Testis (tissue), 2 donors: ENCODE measurements at regions not wholly inside any gene's neighbourhood (a gene's known extent, or its start where the extent isn't known, plus 50 kb on each side); places are given as distances from the start of the nearest gene placed in this dataset.

Experiments
- DNase-seq: peaks from one replicate; pipeline ENCODE4 v3.0.0-alpha.2; 2019
- H3K27ac ChIP-seq, 2 donors: fragments of 200-600 bp; sonication (generic); one replicate each; pipeline ENCODE4 v1.5.1; 2019
- H3K27me3 ChIP-seq: fragments of 200-600 bp; sonication (generic); one replicate; pipeline ENCODE4 v1.5.1; 2019
- H3K36me3 ChIP-seq: fragments of 200-600 bp; sonication (generic); one replicate; pipeline ENCODE4 v1.5.1; 2017; ENCODE audit warnings: low read depth; ENCODE audit errors: missing control alignments
- H3K4me1 ChIP-seq: fragments of 200-600 bp; sonication (generic); one replicate; pipeline ENCODE4 v1.5.1; 2019
- H3K4me3 ChIP-seq, 2 donors: fragments of 200-600 bp; sonication (generic); one replicate each; pipeline ENCODE4 v1.5.1; 2017 to 2019
- H3K9me3 ChIP-seq: fragments of 200-600 bp; sonication (generic); one replicate; pipeline ENCODE4 v1.5.1; 2017
- POLR2A ChIP-seq: fragments of 450-650 bp; IDR thresholded peaks from one replicate; pipeline ENCODE4 v1.6.1; 2017; ENCODE audit warnings: antibody characterized with exemption, mild to moderate bottlenecking, moderate library complexity
- WGBS, 2 donors: methylation state at CpG; one replicate each; pipeline ENCODE4 v1.1.5; 2018; 5-methylcytosine and 5-hydroxymethylcytosine counted together
- intact Hi-C: fragments of 100-400 bp; cut with DNase I; formaldehyde crosslinking; loops from one replicate; pipeline ENCODE4 v1.15.1; 2023; ENCODE audit warnings: low total_unique reads
- TF ChIP-seq, protein P1 (sequence below), 3 experiments: fragments of 450-650 bp in 2 of 3; fragments of 200-600 bp in 1 of 3; sonication (generic) in 1 of 3; IDR thresholded peaks; one replicate each; pipeline ENCODE4 v1.5.1; 2016 to 2019; ENCODE audit warnings: antibody characterized with exemption in 3 of 3, mild to moderate bottlenecking in 2 of 3, moderate library complexity in 1 of 3

DNA sequence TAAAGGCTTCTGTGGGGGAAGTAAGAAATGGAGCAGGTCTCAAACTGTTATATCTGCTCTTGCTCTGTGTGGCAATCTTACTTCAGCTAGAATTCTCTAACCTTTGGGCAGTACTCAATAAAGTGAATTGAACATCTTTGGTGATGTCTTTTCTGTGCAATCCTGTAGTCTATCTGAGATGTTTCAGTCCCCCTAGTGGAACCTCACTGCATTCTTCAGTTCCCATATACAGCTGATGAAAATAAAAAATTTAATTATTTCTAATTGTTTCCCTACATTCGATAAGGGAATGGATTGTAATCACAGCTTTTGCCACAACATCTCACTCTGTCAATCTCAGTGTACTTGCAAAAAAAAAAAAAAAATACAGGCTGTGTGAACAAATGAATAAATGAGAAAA lies 522.6 kb downstream of the DNAJB9 start:
- Histone ChIP-seq H3K4me3 (no peak overlapping the region), H3K27me3 (no peaks in the 10 kb centered on the region), H3K9me3 (no peaks in the 10 kb centered on the region), H3K36me3 (no peaks in the 10 kb centered on the region), H3K27ac (no peak overlapping the region), H3K4me1 (no peaks in the 10 kb centered on the region)
- no peak for DNase-seq
- intact Hi-C loops: no loop called here
- WGBS, 2 donors: 82 to 95% methylated on average over 1 of the region's 1 CpG
- TF ChIP-seq, protein P1, sequence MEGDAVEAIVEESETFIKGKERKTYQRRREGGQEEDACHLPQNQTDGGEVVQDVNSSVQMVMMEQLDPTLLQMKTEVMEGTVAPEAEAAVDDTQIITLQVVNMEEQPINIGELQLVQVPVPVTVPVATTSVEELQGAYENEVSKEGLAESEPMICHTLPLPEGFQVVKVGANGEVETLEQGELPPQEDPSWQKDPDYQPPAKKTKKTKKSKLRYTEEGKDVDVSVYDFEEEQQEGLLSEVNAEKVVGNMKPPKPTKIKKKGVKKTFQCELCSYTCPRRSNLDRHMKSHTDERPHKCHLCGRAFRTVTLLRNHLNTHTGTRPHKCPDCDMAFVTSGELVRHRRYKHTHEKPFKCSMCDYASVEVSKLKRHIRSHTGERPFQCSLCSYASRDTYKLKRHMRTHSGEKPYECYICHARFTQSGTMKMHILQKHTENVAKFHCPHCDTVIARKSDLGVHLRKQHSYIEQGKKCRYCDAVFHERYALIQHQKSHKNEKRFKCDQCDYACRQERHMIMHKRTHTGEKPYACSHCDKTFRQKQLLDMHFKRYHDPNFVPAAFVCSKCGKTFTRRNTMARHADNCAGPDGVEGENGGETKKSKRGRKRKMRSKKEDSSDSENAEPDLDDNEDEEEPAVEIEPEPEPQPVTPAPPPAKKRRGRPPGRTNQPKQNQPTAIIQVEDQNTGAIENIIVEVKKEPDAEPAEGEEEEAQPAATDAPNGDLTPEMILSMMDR (IDR thresholded peaks at IDR 0.05): no peak
- no peak for TF ChIP-seq POLR2A

DNA sequence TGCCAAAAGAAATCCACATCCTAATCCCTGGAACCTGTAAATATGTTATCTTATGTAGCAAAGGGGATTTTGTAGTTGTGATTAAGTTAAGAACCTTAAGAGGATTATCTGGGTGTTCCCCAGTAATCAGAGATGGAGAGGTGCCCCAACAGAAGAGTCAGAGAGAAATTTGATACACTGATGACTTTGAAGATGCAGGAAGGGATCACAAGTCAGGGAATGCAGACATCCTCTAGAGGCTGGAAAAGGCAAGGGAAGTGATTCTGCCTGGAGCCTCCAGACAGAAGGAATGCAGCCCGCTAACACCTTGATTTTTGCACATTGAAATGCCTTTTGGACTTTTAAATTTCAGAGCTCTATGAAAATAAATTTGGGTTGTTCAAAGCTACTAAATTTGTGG lies 531.7 kb downstream of the DNAJB9 start:
- Histone ChIP-seq H3K27ac (no peak overlapping the region), H3K36me3 (no peaks in the 10 kb centered on the region), H3K4me1 (no peaks in the 10 kb centered on the region), H3K4me3 (no peak overlapping the region), H3K9me3 (no peaks in the 10 kb centered on the region), H3K27me3 (no peaks in the 10 kb centered on the region)
- TF ChIP-seq, protein P1 (IDR thresholded peaks at IDR 0.05): no peak
- no peak for TF ChIP-seq POLR2A
- intact Hi-C loops: no loop called here
- WGBS, 2 donors: 90 to 100% methylated on average over 1 of the region's 1 CpG
- DNase-seq: no peak

DNA sequence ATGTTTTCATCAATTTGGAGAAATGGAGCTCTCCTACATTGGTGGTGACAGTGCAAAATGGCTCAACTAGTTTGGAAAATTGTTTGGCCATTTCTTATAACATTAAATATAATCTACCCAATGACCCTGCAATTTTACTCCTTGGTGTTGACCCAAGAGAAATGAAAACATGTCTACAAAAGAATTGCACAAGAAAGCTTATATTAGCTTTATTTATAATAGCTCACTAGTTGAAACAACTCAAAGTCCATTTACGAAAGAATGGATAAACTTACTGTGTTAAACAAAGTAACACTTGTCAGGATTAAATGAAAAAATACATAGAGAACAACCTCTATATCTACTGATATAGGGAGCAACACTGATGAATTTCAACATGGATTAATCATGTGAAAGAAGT lies 539.9 kb downstream of the DNAJB9 start:
- H3K36me3 ChIP-seq: no peaks in the 10 kb centered on the region
- TF ChIP-seq, protein P1 (IDR thresholded peaks at IDR 0.05): no peak
- no peak for TF ChIP-seq POLR2A
- DNase-seq: no peak

DNA sequence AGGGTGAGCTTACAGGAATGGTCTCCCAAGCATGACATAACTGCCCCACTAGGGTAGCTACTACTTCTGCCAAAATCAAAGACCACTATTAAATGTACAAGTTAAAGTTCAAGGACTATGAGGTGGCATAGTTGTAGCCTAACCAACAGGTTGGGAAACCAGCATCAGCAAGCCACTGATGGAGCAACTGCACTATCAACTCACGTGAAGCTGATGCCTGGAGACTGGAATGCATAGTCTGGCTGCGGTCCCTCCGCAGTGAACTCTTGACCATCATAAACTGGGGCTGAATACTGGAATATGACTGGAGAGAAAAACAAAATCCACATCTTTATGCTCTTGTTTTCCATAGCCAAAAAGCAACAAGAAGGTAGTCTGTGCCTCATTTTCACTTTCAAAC lies 541.4 kb downstream of the DNAJB9 start:
- WGBS, 2 donors: 79 to 92% methylated on average over 3 of the region's 3 CpGs
- H3K27me3 ChIP-seq: no peaks in the 10 kb centered on the region
- no peak for DNase-seq
- no peak for TF ChIP-seq POLR2A
- TF ChIP-seq, protein P1 (IDR thresholded peaks at IDR 0.05): no peak
- no peak overlapping the region for H3K4me3 ChIP-seq
- no peaks in the 10 kb centered on the region for H3K36me3 ChIP-seq
- H3K9me3 ChIP-seq: no peaks in the 10 kb centered on the region
- intact Hi-C loops: no loop called here
- H3K27ac ChIP-seq: no peak overlapping the region
- H3K4me1 ChIP-seq: no peaks in the 10 kb centered on the region

More for the DNA sequence above, 539.9 kb downstream of the DNAJB9 start:
- no peak overlapping the region for H3K4me3 ChIP-seq
- no peaks in the 10 kb centered on the region for H3K27me3 ChIP-seq
- no peaks in the 10 kb centered on the region for H3K9me3 ChIP-seq
- intact Hi-C loops: no loop called here
- no peak overlapping the region for H3K27ac ChIP-seq
- WGBS, 2 donors: 78 to 84% methylated on average over 1 of the region's 1 CpG
- H3K4me1 ChIP-seq: no peaks in the 10 kb centered on the region

DNA sequence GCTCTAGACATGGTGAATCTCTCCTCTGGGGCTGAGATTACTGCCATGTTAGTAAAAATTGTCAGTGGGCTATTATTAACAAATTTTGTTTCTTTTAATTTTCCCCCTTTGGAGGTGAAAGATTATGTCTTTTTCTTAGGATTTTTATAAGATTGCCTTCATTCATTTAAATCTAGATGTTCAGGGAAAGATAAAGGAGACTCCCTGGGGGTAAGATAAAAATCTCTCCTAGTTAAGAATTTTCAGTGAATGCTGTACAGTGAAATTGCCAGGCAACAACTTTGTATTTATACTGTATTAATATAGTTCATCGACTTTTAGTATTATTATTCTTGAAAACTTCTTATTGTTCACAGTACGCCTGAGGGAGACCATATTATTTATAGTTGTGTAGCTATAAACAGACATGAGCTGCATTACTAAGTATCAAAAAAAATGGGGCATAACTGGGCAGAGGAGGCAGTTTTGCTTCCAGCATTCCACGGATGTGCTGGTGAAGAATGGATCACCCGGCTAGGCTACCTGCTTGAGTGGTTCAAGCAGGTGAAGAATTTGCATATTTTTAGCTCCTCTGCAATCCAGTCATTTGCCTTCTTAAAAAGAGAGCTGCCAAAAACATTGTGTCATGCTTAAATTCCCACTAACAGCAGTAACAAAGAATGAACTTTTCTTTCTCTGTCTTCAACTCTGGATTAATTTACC lies 552.1 kb downstream of the DNAJB9 start:
- TF ChIP-seq, protein P1 (IDR thresholded peaks at IDR 0.05): no peak
- TF ChIP-seq POLR2A: no peak
- Histone ChIP-seq H3K36me3 (no peaks in the 10 kb centered on the region), H3K4me1 (no peaks in the 10 kb centered on the region), H3K27me3 (no peaks in the 10 kb centered on the region), H3K9me3 (no peaks in the 10 kb centered on the region), H3K27ac (no peak overlapping the region), H3K4me3 (no peak overlapping the region)
- WGBS, 2 donors: 86 to 95% methylated on average over 4 of the region's 4 CpGs
- no peak for DNase-seq
- intact Hi-C loops: no loop called here
